Esophagus muscularis mucosa (tissue), 4 donors: ENCODE measurements at regions not wholly inside any gene's neighbourhood (a gene's known extent, or its start where the extent isn't known, plus 50 kb on each side); places are given as distances from the start of the nearest gene placed in this dataset.

Experiments used
- DNase-seq: peaks from one replicate; pipeline ENCODE4 v3.0.0-alpha.2; 2017; ENCODE audit errors: extremely low spot score
- H3K27ac ChIP-seq, 4 donors: fragments of 200-600 bp; sonication (generic); replicated peaks in 1 of 4; 1 replicate in 3 of 4; 2 replicates in 1 of 4; pipeline ENCODE4 v1.5.1; 2016 to 2019; ENCODE audit warnings: mild to moderate bottlenecking in 1 of 4
- H3K27me3 ChIP-seq, 4 donors: fragments of 200-600 bp; sonication (generic); one replicate each; pipeline versions ENCODE4 v1.5.1 to v1.6.0; 2016 to 2019
- H3K36me3 ChIP-seq, 4 donors: fragments of 200-600 bp; sonication (generic); one replicate each; pipeline ENCODE4 v1.5.1; 2016 to 2019
- H3K4me1 ChIP-seq, 4 donors: fragments of 200-600 bp; sonication (generic); one replicate each; pipeline ENCODE4 v1.5.1; 2016 to 2019
- H3K4me3 ChIP-seq, 4 donors: fragments of 200-600 bp; sonication (generic); 1 replicate in 2 of 4; 2 replicates in 2 of 4; pipeline ENCODE4 v1.5.1; 2016 to 2019; ENCODE audit warnings: mild to moderate bottlenecking in 4 of 4, moderate library complexity in 1 of 4
- H3K9me3 ChIP-seq, 4 donors: fragments of 200-600 bp; sonication (generic); 1 replicate in 3 of 4; 2 replicates in 1 of 4; pipeline ENCODE4 v1.5.1; 2016 to 2019
- CTCF ChIP-seq, 3 experiments: fragments of 200-600 bp in 2 of 3; fragments of 450-650 bp in 1 of 3; sonication (generic) in 2 of 3; IDR thresholded peaks; one replicate each; pipeline ENCODE4 v1.5.1; 2017 to 2019; ENCODE audit warnings: antibody characterized with exemption in 3 of 3, mild to moderate bottlenecking in 2 of 3, moderate library complexity in 1 of 3
- EP300 ChIP-seq: sonication (generic); formaldehyde crosslinking; IDR thresholded peaks from one replicate; pipeline ENCODE4 v1.6.1; 2017; ENCODE audit warnings: antibody characterized with exemption
- POLR2A ChIP-seq: fragments of 450-650 bp; IDR thresholded peaks from one replicate; pipeline ENCODE4 v1.6.1; 2017; ENCODE audit warnings: antibody characterized with exemption, moderate library complexity, mild to moderate bottlenecking, low read depth
- POLR2AphosphoS5 ChIP-seq, 2 donors: sonication (generic); formaldehyde crosslinking; IDR thresholded peaks; one replicate each; pipeline ENCODE4 v1.6.1; 2017; ENCODE audit warnings: antibody characterized with exemption in 2 of 2
- WGBS: methylation state at CpG from one replicate; pipeline ENCODE4 v1.1.5; 2018; 5-methylcytosine and 5-hydroxymethylcytosine counted together
- intact Hi-C: fragments of 100-400 bp; cut with DNase I; formaldehyde crosslinking; loops from one replicate; pipeline ENCODE4 v1.15.1; 2023

DNA sequence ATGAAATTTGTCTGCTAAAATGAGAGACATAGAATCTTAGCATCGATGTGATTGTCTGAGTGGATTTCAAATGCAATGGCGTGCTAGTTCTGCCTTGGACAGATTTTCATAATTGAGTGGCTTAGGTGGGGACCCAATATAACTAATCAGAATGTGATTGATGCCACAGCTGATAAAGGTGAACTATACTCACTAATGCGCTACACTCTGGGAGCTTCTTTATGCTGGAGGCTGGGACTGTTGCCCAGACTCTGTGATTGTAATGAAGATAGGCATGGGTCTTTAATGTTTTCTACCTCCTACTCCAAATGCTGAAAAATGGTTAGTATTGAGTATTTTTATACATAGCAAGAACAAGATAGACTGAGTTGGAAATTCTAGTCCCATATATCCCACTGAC, 339.5 kb upstream of the SLC39A10 start:
- DNase-seq = no peak
- no peak for TF ChIP-seq POLR2A
- TF ChIP-seq EP300 = no peak
- TF ChIP-seq CTCF (IDR thresholded peaks at IDR 0.05) = no peak
- TF ChIP-seq POLR2AphosphoS5 (IDR thresholded peaks at IDR 0.05) = no peak
- Histone ChIP-seq H3K4me3 (no peak overlapping the region), H3K36me3 (no peaks in the 10 kb centered on the region), H3K27ac (no peak overlapping the region), H3K4me1 (peaks cover 0 to 18% (median 9%) of the 10 kb centered on the region in 4 donors), H3K27me3 (no peaks in the 10 kb centered on the region), H3K9me3 (no peaks in the 10 kb centered on the region)
- intact Hi-C loops = loop anchor here (5.0 kb wide), 1 partner anchor 770 kb away; no protein-coding TSS in a partner anchor
- WGBS = 94% methylated on average over 3 of the region's 3 CpGs

DNA sequence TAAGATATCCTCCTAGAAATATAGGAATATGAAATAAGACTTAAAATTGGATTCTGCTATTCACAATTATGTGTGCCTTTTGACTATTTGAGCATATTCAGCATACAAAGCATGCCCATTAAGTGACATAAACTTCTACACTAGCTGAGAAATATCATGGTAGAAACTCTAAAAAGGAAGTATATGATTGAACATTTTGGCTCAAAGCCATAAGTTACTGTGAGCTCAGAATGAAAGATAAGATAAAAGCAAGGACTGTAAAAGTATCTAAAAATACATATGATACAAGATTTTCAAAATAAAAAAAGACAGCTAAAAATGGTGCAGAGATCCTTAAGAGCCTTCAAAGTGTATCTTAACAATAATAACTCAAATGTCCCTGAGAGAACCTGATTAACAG, 340.5 kb upstream of the SLC39A10 start:
- intact Hi-C loops = loop anchor here (5.0 kb wide), 1 partner anchor 769 kb away; no protein-coding TSS in a partner anchor

GRCh38 chr2:195313962-195314361, 343.1 kb upstream of the SLC39A10 start:
- intact Hi-C loops = no loop called here
- WGBS = 100% methylated on average over 1 of the region's 1 CpG

More for the DNA sequence above, 340.5 kb upstream of the SLC39A10 start:
- no peak for TF ChIP-seq EP300
- TF ChIP-seq CTCF (IDR thresholded peaks at IDR 0.05) = no peak
- no peak for TF ChIP-seq POLR2A
- TF ChIP-seq POLR2AphosphoS5 (IDR thresholded peaks at IDR 0.05) = no peak
- Histone ChIP-seq H3K27me3 (no peaks in the 10 kb centered on the region), H3K36me3 (no peaks in the 10 kb centered on the region), H3K9me3 (no peaks in the 10 kb centered on the region), H3K4me3 (no peak overlapping the region), H3K4me1 (peaks cover 0 to 10% (median 0%) of the 10 kb centered on the region in 4 donors), H3K27ac (no peak overlapping the region)
- DNase-seq = no peak

GRCh38 chr2:195312662-195313061, 344.4 kb upstream of the SLC39A10 start:
- no peaks in the 10 kb centered on the region for H3K27me3 ChIP-seq
- intact Hi-C loops = no loop called here
- no peaks in the 10 kb centered on the region for H3K36me3 ChIP-seq
- TF ChIP-seq EP300 (no peak), CTCF (IDR thresholded peaks at IDR 0.05) (no peak), POLR2A (no peak), POLR2AphosphoS5 (IDR thresholded peaks at IDR 0.05) (no peak)
- whole genome bisulfite sequencing = 93% methylated on average over 4 of the region's 4 CpGs
- H3K4me1 ChIP-seq = no peaks in the 10 kb centered on the region
- DNase-seq = no peak
- H3K9me3 ChIP-seq = no peaks in the 10 kb centered on the region
- no peak overlapping the region for H3K4me3 ChIP-seq
- no peak overlapping the region for H3K27ac ChIP-seq

More at GRCh38 chr2:195313962-195314361, 343.1 kb upstream of the SLC39A10 start:
- Histone ChIP-seq H3K9me3 (no peaks in the 10 kb centered on the region), H3K36me3 (no peaks in the 10 kb centered on the region), H3K4me3 (no peak overlapping the region), H3K27ac (no peak overlapping the region), H3K27me3 (no peaks in the 10 kb centered on the region), H3K4me1 (peaks cover 0 to 10% (median 0%) of the 10 kb centered on the region in 4 donors)
- TF ChIP-seq EP300 = no peak
- TF ChIP-seq CTCF (IDR thresholded peaks at IDR 0.05) = no peak
- TF ChIP-seq POLR2AphosphoS5 (IDR thresholded peaks at IDR 0.05) = no peak
- no peak for TF ChIP-seq POLR2A
- no peak for DNase-seq

GRCh38 chr2:195308163-195308562, 348.9 kb upstream of the SLC39A10 start:
- Histone ChIP-seq H3K36me3 (no peaks in the 10 kb centered on the region), H3K27me3 (no peaks in the 10 kb centered on the region), H3K4me3 (no peak overlapping the region), H3K9me3 (no peaks in the 10 kb centered on the region), H3K27ac (no peak overlapping the region), H3K4me1 (no peaks in the 10 kb centered on the region)
- TF ChIP-seq EP300 = no peak
- no peak for DNase-seq
- intact Hi-C loops = no loop called here
- WGBS = 84% methylated on average over 1 of the region's 1 CpG
